ENCODE measurements at regions not wholly inside any gene's neighbourhood (a gene's known extent, or its start where the extent isn't known, plus 50 kb on each side); places are given as distances from the start of the nearest gene placed in this dataset.

GRCh38 chr5:176733406-176734262 lies 76.7 kb upstream of the UNC5A start:
- Histone ChIP-seq H3K79me2 (no peaks in the 10 kb centered on the region), H3K27me3 (peaks cover 2% of the 10 kb centered on the region), H2AFZ (no peak overlapping the region), H3K4me2 (no peak overlapping the region), H3K9me2 (replicated peaks; ENCODE audit: insufficient read depth) (no peaks in the 10 kb centered on the region), H3K27ac (no peak overlapping the region), H4K20me1 (ENCODE audit: insufficient read depth, poor library complexity, severe bottlenecking) (no peaks in the 10 kb centered on the region), H3K4me1 (ENCODE audit: insufficient read depth) (peaks cover 5% of the 10 kb centered on the region), H3K36me3 (replicated peaks; ENCODE audit: insufficient read depth, low read depth) (no peaks in the 10 kb centered on the region), H3K4me3 (no peak overlapping the region), H3K9me3 (ENCODE audit: low read depth) (no peaks in the 10 kb centered on the region)
- no peak for DNase-seq (ENCODE audit: low spot score)
- no peak for TF ChIP-seq EZH2phosphoT487 (IDR thresholded peaks at IDR 0.05; ENCODE audit: low read depth, severe bottlenecking, unreplicated experiment)
- TF ChIP-seq EZH2 (IDR thresholded peaks at IDR 0.05; ENCODE audit: borderline replicate concordance): no peak
- no peak for TF ChIP-seq CTCF (IDR thresholded peaks at IDR 0.05; ENCODE audit: poor library complexity)
- 75% methylated on average over 29 of the region's 32 CpGs for WGBS (ENCODE audit: low lambda C conversion rate, missing lambda C conversion rate)

GRCh38 chr5:176734756-176735342 lies 75.5 kb upstream of the UNC5A start:
- Histone ChIP-seq H3K4me2 (no peak overlapping the region), H3K9me2 (replicated peaks; ENCODE audit: insufficient read depth) (no peaks in the 10 kb centered on the region), H3K36me3 (replicated peaks; ENCODE audit: insufficient read depth, low read depth) (no peaks in the 10 kb centered on the region), H3K9me3 (ENCODE audit: low read depth) (no peaks in the 10 kb centered on the region), H2AFZ (no peak overlapping the region), H3K4me3 (no peak overlapping the region), H3K79me2 (no peaks in the 10 kb centered on the region), H3K4me1 (ENCODE audit: insufficient read depth) (peaks cover 5% of the 10 kb centered on the region), H3K27me3 (peaks cover 12% of the 10 kb centered on the region), H3K27ac (no peak overlapping the region), H4K20me1 (ENCODE audit: insufficient read depth, poor library complexity, severe bottlenecking) (no peaks in the 10 kb centered on the region)
- no peak for DNase-seq (ENCODE audit: low spot score)
- 92% methylated on average over 12 of the region's 12 CpGs for WGBS (ENCODE audit: low lambda C conversion rate, missing lambda C conversion rate)
- TF ChIP-seq EZH2phosphoT487 (IDR thresholded peaks at IDR 0.05; ENCODE audit: low read depth, severe bottlenecking, unreplicated experiment) (no peak), CTCF (IDR thresholded peaks at IDR 0.05; ENCODE audit: poor library complexity) (no peak), EZH2 (IDR thresholded peaks at IDR 0.05; ENCODE audit: borderline replicate concordance) (no peak)

- no peak overlapping the region for H3K4me3 ChIP-seq
- H3K27ac ChIP-seq: no peak overlapping the region
- H3K36me3 ChIP-seq (replicated peaks; ENCODE audit: insufficient read depth, low read depth): no peaks in the 10 kb centered on the region
- no peak overlapping the region for H3K4me2 ChIP-seq
- H3K9me3 ChIP-seq (ENCODE audit: low read depth): no peaks in the 10 kb centered on the region
- no peaks in the 10 kb centered on the region for H4K20me1 ChIP-seq (ENCODE audit: insufficient read depth, poor library complexity, severe bottlenecking)
- H3K4me1 ChIP-seq (ENCODE audit: insufficient read depth): peaks cover 5% of the 10 kb centered on the region
- no peak for TF ChIP-seq CTCF (IDR thresholded peaks at IDR 0.05; ENCODE audit: poor library complexity)
- no peak for TF ChIP-seq EZH2phosphoT487 (IDR thresholded peaks at IDR 0.05; ENCODE audit: low read depth, severe bottlenecking, unreplicated experiment)
- H3K79me2 ChIP-seq: no peaks in the 10 kb centered on the region
- no peak overlapping the region for H2AFZ ChIP-seq
- no peak for DNase-seq (ENCODE audit: low spot score)
- no peaks in the 10 kb centered on the region for H3K9me2 ChIP-seq (replicated peaks; ENCODE audit: insufficient read depth)
- H3K27me3 ChIP-seq: peaks cover 19% of the 10 kb centered on the region
- WGBS (ENCODE audit: low lambda C conversion rate, missing lambda C conversion rate): 86% methylated on average over 16 of the region's 16 CpGs
Observed at GRCh38 chr5:176735383-176736265, 74.7 kb upstream of the UNC5A start.
